ENCODE measurements at regions not wholly inside any gene's neighbourhood (a gene's known extent, or its start where the extent isn't known, plus 50 kb on each side); places are given as distances from the start of the nearest gene placed in this dataset.

DNA sequence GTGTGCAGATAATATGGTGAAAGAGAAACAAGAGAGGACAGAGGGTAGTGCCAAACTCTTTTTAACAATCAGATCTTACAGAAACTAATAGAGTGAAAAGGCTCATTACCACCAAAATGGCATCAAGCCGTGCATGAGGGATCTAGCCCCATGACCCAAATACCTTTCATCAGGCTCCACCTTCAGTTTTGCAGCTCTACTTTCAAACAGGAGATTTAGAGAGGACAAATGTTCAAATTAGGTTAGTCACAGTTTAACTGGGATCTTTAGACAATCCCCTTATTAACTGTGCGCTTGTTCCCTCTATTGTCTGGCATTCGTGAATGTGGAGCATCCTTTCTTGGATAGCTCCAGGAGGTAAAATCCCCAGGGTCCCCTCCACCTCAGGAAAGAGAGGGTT is 1209.3 kb upstream of the CHAC2 start:
- Mint-ChIP-seq H3K27ac (no peak overlapping the region), H3K36me3 (ENCODE audit: low read depth) (no peaks in the 10 kb centered on the region), H3K4me1 (peaks cover 13% of the 10 kb centered on the region), H3K4me3 (no peak overlapping the region), H3K9me3 (no peaks in the 10 kb centered on the region; the same call in 2 of the 3 replicates), H3K27me3 (ENCODE audit: insufficient read depth, low read depth, poor library complexity) (no peaks in the 10 kb centered on the region)
- H3K27me3 ChIP-seq (ENCODE audit: insufficient read depth): no peaks in the 10 kb centered on the region
- no peaks in the 10 kb centered on the region for H3K9me2 ChIP-seq (ENCODE audit: insufficient read depth)
- H3K27ac ChIP-seq (ENCODE audit: low read depth): no peak overlapping the region
- DNase-seq (ENCODE audit: low spot score): peak; percentile 38
- H3K79me2 ChIP-seq (replicated peaks; ENCODE audit: insufficient read depth): no peaks in the 10 kb centered on the region
- H3K4me1 ChIP-seq (ENCODE audit: insufficient read depth): peaks cover 7% of the 10 kb centered on the region; the same call in 1 of the 2 replicates
- no peaks in the 10 kb centered on the region for H3F3A ChIP-seq (replicated peaks; ENCODE audit: low read depth)
- peak; percentile 88 for ATAC-seq
- no peaks in the 10 kb centered on the region for H4K20me1 ChIP-seq (replicated peaks; ENCODE audit: insufficient read depth)
- H3K4me2 ChIP-seq: peak overlapping the region; percentile 28; the same call in 1 of the 2 replicates
- no peaks in the 10 kb centered on the region for H3K36me3 ChIP-seq (ENCODE audit: insufficient read depth)
- H2AFZ ChIP-seq: peak overlapping the region; percentile 3; the same call in 1 of the 2 replicates
- peak overlapping the region; percentile 7; the same call in 1 of the 2 replicates for H3K4me3 ChIP-seq
- TF ChIP-seq, protein P1, sequence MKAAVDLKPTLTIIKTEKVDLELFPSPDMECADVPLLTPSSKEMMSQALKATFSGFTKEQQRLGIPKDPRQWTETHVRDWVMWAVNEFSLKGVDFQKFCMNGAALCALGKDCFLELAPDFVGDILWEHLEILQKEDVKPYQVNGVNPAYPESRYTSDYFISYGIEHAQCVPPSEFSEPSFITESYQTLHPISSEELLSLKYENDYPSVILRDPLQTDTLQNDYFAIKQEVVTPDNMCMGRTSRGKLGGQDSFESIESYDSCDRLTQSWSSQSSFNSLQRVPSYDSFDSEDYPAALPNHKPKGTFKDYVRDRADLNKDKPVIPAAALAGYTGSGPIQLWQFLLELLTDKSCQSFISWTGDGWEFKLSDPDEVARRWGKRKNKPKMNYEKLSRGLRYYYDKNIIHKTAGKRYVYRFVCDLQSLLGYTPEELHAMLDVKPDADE (IDR thresholded peaks at IDR 0.05): no peak
- TF ChIP-seq, protein P2, sequence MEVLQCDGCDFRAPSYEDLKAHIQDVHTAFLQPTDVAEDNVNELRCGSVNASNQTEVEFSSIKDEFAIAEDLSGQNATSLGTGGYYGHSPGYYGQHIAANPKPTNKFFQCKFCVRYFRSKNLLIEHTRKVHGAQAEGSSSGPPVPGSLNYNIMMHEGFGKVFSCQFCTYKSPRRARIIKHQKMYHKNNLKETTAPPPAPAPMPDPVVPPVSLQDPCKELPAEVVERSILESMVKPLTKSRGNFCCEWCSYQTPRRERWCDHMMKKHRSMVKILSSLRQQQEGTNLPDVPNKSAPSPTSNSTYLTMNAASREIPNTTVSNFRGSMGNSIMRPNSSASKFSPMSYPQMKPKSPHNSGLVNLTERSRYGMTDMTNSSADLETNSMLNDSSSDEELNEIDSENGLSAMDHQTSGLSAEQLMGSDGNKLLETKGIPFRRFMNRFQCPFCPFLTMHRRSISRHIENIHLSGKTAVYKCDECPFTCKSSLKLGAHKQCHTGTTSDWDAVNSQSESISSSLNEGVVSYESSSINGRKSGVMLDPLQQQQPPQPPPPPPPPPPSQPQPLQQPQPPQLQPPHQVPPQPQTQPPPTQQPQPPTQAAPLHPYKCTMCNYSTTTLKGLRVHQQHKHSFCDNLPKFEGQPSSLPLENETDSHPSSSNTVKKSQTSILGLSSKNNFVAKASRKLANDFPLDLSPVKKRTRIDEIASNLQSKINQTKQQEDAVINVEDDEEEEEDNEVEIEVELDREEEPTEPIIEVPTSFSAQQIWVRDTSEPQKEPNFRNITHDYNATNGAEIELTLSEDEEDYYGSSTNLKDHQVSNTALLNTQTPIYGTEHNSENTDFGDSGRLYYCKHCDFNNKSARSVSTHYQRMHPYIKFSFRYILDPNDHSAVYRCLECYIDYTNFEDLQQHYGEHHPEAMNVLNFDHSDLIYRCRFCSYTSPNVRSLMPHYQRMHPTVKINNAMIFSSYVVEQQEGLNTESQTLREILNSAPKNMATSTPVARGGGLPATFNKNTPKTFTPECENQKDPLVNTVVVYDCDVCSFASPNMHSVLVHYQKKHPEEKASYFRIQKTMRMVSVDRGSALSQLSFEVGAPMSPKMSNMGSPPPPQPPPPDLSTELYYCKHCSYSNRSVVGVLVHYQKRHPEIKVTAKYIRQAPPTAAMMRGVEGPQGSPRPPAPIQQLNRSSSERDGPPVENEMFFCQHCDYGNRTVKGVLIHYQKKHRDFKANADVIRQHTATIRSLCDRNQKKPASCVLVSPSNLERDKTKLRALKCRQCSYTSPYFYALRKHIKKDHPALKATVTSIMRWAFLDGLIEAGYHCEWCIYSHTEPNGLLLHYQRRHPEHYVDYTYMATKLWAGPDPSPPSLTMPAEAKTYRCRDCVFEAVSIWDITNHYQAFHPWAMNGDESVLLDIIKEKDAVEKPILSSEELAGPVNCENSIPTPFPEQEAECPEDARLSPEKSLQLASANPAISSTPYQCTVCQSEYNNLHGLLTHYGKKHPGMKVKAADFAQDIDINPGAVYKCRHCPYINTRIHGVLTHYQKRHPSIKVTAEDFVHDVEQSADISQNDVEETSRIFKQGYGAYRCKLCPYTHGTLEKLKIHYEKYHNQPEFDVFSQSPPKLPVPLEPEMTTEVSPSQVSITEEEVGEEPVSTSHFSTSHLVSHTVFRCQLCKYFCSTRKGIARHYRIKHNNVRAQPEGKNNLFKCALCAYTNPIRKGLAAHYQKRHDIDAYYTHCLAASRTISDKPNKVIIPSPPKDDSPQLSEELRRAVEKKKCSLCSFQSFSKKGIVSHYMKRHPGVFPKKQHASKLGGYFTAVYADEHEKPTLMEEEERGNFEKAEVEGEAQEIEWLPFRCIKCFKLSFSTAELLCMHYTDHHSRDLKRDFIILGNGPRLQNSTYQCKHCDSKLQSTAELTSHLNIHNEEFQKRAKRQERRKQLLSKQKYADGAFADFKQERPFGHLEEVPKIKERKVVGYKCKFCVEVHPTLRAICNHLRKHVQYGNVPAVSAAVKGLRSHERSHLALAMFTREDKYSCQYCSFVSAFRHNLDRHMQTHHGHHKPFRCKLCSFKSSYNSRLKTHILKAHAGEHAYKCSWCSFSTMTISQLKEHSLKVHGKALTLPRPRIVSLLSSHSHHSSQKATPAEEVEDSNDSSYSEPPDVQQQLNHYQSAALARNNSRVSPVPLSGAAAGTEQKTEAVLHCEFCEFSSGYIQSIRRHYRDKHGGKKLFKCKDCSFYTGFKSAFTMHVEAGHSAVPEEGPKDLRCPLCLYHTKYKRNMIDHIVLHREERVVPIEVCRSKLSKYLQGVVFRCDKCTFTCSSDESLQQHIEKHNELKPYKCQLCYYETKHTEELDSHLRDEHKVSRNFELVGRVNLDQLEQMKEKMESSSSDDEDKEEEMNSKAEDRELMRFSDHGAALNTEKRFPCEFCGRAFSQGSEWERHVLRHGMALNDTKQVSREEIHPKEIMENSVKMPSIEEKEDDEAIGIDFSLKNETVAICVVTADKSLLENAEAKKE (CRISPR knock-in tag; IDR thresholded peaks at IDR 0.05): 0 out of 2 replicates have a peak, but pooled peaks have one; percentile 38
- TF ChIP-seq CREB1 (CRISPR knock-in tag; IDR thresholded peaks at IDR 0.05; ENCODE audit: low read depth): no peak

DNA sequence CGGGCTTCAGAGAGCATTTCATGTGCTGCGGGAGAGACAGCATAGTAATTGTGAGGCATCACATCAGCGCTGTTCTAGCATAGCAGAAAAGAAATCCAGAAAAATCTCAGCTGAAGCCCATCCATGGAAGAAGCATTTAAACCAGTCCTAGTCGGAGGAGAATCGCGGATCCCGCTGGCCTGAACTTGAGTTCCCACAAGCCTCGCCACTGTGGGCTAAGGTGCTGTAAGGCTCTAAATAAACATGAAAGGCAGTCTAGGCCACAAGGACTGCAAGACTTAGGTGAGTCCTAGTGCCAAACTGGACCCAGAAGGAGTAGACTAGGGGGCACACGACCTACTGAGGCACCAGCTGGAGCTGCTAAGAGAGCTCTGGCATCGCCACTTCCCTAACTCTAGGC is 1225.3 kb upstream of the CHAC2 start:
- Mint-ChIP-seq H3K9me3 (no peaks in the 10 kb centered on the region), H3K36me3 (ENCODE audit: low read depth) (no peaks in the 10 kb centered on the region), H3K4me1 (no peaks in the 10 kb centered on the region), H3K4me3 (no peak overlapping the region), H3K27ac (no peak overlapping the region), H3K27me3 (ENCODE audit: insufficient read depth, low read depth, poor library complexity) (no peaks in the 10 kb centered on the region)
- H3K27ac ChIP-seq (ENCODE audit: low read depth): no peak overlapping the region
- no peaks in the 10 kb centered on the region for H3K36me3 ChIP-seq (ENCODE audit: insufficient read depth)
- no peaks in the 10 kb centered on the region for H3F3A ChIP-seq (replicated peaks; ENCODE audit: low read depth)
- no peak for TF ChIP-seq CREB1 (CRISPR knock-in tag; IDR thresholded peaks at IDR 0.05; ENCODE audit: low read depth)
- TF ChIP-seq EZH2 (IDR thresholded peaks at IDR 0.05; ENCODE audit: low read depth, unreplicated experiment): no peak
- H2AFZ ChIP-seq: no peak overlapping the region
- H3K4me1 ChIP-seq (ENCODE audit: insufficient read depth): no peaks in the 10 kb centered on the region
- ATAC-seq (no peak), DNase-seq (ENCODE audit: low spot score) (no peak)
- H3K4me2 ChIP-seq: no peak overlapping the region
- H3K4me3 ChIP-seq: no peak overlapping the region
- H3K9me2 ChIP-seq (ENCODE audit: insufficient read depth): no peaks in the 10 kb centered on the region
- no peaks in the 10 kb centered on the region for H4K20me1 ChIP-seq (replicated peaks; ENCODE audit: insufficient read depth)
- H3K27me3 ChIP-seq (ENCODE audit: insufficient read depth): no peaks in the 10 kb centered on the region
- H3K79me2 ChIP-seq (replicated peaks; ENCODE audit: insufficient read depth): no peaks in the 10 kb centered on the region

Data from GM23338 (cell line).